HEK293 (cell line): ENCODE measurements at regions not wholly inside any gene's neighbourhood (a gene's known extent, or its start where the extent isn't known, plus 50 kb on each side); places are given as distances from the start of the nearest gene placed in this dataset.

Experiments
- CTCF ChIA-PET: fragments of 350-600 bp; formaldehyde crosslinking; extraction: SDS; loops from one replicate; lab custom pipeline; 2021; ENCODE audit warnings: antibody characterized with exemption; lab: Yijun Ruan, JAX
- POLR2A ChIA-PET: fragments of 300-600 bp; formaldehyde crosslinking; extraction: SDS; loops from one replicate; lab custom pipeline; 2020; ENCODE audit warnings: antibody characterized with exemption, inconsistent platforms; lab: Yijun Ruan, JAX
- H3K27ac ChIP-seq: fragments of 200-500 bp; sonication (Bioruptor generic); 2 replicates; pipeline ENCODE4 v1.5.1; 2014; ENCODE audit warnings: low read depth, low read length, control low read depth, inconsistent platforms; ENCODE audit errors: extremely low read depth
- H3K36me3 ChIP-seq, 2 experiments: fragments of 200-500 bp in 1 of 2; sonication (Bioruptor generic) in 1 of 2; 1 replicate in 1 of 2; 2 replicates in 1 of 2; pipeline ENCODE4 v1.5.1; 2014 to 2017; ENCODE audit warnings: inconsistent platforms in 2 of 2, low read length in 2 of 2; ENCODE audit not compliant: control insufficient read depth in 2 of 2, insufficient read depth in 1 of 2
- H3K4me1 ChIP-seq: fragments of 200-500 bp; sonication (Bioruptor generic); 2 replicates; pipeline ENCODE4 v1.5.1; 2014; ENCODE audit warnings: mild to moderate bottlenecking, low read length, inconsistent platforms; ENCODE audit not compliant: control insufficient read depth, insufficient read depth
- H3K4me3 ChIP-seq: 2 replicates; pipeline ENCODE4 v1.5.1; 2011; ENCODE audit warnings: low read depth, mild to moderate bottlenecking, control low read depth, low read length, moderate library complexity
- H3K9me3 ChIP-seq: fragments of 200-500 bp; sonication (Bioruptor generic); 2 replicates; pipeline ENCODE4 v1.5.1; 2014; ENCODE audit warnings: low read depth, low read length, inconsistent platforms; ENCODE audit not compliant: control insufficient read depth, insufficient read depth
- GLIS2 ChIP-seq: fragments of 450-650 bp; formaldehyde crosslinking; IDR thresholded peaks from 2 replicates; pipeline ENCODE4 v1.5.1; 2016; ENCODE audit warnings: missing biosample characterization, missing genetic modification characterization
- HOXA7 ChIP-seq: sonication (generic); formaldehyde crosslinking; IDR thresholded peaks from 2 replicates; pipeline ENCODE4 v1.8.1; 2022; ENCODE audit warnings: missing genetic modification reagents, borderline replicate concordance
- INSM2 ChIP-seq: fragments of 450-650 bp; formaldehyde crosslinking; IDR thresholded peaks from 2 replicates; pipeline ENCODE4 v1.5.1; 2016; ENCODE audit warnings: missing biosample characterization, missing genetic modification characterization
- TSHZ1 ChIP-seq: fragments of 450-650 bp; formaldehyde crosslinking; IDR thresholded peaks from 2 replicates; pipeline ENCODE4 v1.5.1; 2016; ENCODE audit warnings: missing biosample characterization, missing genetic modification characterization, borderline replicate concordance
- ZBTB17 ChIP-seq: fragments of 450-650 bp; formaldehyde crosslinking; IDR thresholded peaks from 2 replicates; pipeline ENCODE4 v1.5.1; 2016; ENCODE audit warnings: missing biosample characterization, missing genetic modification characterization
- ZFP3 ChIP-seq: fragments of 450-650 bp; formaldehyde crosslinking; IDR thresholded peaks from 2 replicates; pipeline ENCODE4 v1.5.1; 2016; ENCODE audit warnings: low read depth, missing biosample characterization, missing genetic modification characterization
- ZNF18 ChIP-seq: fragments of 450-650 bp; formaldehyde crosslinking; IDR thresholded peaks from 2 replicates; pipeline ENCODE4 v1.5.1; 2016; ENCODE audit warnings: missing biosample characterization, missing genetic modification characterization
- ZNF184 ChIP-seq: fragments of 450-650 bp; IDR thresholded peaks from 2 replicates; pipeline ENCODE4 v1.5.1; 2018; ENCODE audit warnings: missing biosample characterization, mild to moderate bottlenecking, missing genetic modification characterization
- ZNF214 ChIP-seq: fragments of 450-650 bp; formaldehyde crosslinking; IDR thresholded peaks from 2 replicates; pipeline ENCODE4 v1.5.1; 2017; ENCODE audit warnings: missing biosample characterization, mild to moderate bottlenecking, missing genetic modification characterization, borderline replicate concordance
- ZNF555 ChIP-seq: fragments of 450-650 bp; formaldehyde crosslinking; conservative IDR thresholded peaks from 2 replicates; pipeline ENCODE4 v1.5.1; 2017; ENCODE audit warnings: missing biosample characterization, mild to moderate bottlenecking, missing genetic modification characterization, inconsistent platforms
- ZNF558 ChIP-seq: fragments of 450-650 bp; formaldehyde crosslinking; IDR thresholded peaks from 2 replicates; pipeline ENCODE4 v1.5.1; 2016; ENCODE audit warnings: missing biosample characterization, missing genetic modification characterization
- ZNF561 ChIP-seq: fragments of 450-650 bp; IDR thresholded peaks from 2 replicates; pipeline ENCODE4 v1.5.1; 2018; ENCODE audit warnings: missing biosample characterization, missing genetic modification characterization, borderline replicate concordance
- ZNF580 ChIP-seq: fragments of 450-650 bp; formaldehyde crosslinking; IDR thresholded peaks from 2 replicates; pipeline ENCODE4 v1.5.1; 2016; ENCODE audit warnings: missing biosample characterization, missing genetic modification characterization
- ZNF600 ChIP-seq: fragments of 450-650 bp; formaldehyde crosslinking; IDR thresholded peaks from 2 replicates; pipeline ENCODE4 v1.5.1; 2016; ENCODE audit warnings: missing biosample characterization, missing genetic modification characterization
- ZNF624 ChIP-seq: fragments of 450-650 bp; formaldehyde crosslinking; IDR thresholded peaks from 2 replicates; pipeline ENCODE4 v1.5.1; 2017; ENCODE audit warnings: missing biosample characterization, missing genetic modification characterization
- ZNF639 ChIP-seq: fragments of 450-650 bp; formaldehyde crosslinking; IDR thresholded peaks from 2 replicates; pipeline ENCODE4 v1.5.1; 2016; ENCODE audit warnings: missing biosample characterization, missing genetic modification characterization
- ZNF76 ChIP-seq: fragments of 450-650 bp; formaldehyde crosslinking; IDR thresholded peaks from 2 replicates; pipeline ENCODE4; 2016; ENCODE audit warnings: low read depth, missing biosample characterization, missing genetic modification characterization, borderline replicate concordance
- ZNF785 ChIP-seq: fragments of 450-650 bp; formaldehyde crosslinking; IDR thresholded peaks from 2 replicates; pipeline ENCODE4 v1.5.1; 2016; ENCODE audit warnings: missing biosample characterization, missing genetic modification characterization

DNA sequence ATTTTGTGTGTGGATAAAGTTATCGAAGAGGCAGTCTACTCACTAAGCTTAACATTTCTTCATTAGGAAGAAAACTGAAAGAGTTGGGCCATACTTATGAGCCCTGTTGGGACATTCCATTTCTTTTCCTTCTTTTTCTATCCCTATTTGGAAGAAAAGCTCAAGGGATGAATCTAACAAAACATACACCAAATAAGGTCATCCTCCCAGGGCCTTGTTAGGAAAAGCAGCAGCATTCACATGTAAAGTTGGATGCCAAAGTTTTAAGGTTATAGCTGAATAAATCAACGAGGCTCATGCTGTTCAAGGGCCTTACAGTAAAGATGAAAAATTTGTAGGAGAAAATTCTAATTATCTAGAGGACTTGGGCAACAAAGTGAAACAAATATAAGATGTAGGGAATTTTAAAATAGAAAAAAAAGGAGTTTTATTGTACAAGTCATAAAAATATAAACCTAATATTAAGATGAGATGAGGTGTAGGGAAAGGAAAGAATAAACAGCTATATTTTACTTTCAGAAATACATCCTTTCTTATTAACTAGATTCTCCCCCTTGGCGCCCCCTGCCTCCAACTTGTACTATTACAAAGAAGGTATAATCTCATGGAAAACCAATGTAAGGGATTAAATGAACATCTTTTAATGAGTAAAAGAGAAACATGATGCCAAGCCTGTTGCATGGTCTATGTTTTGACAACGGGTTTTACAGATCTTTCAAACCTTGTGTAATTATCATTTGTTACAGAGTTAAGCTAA lies 160.4 kb downstream of the PCDH20 start:
- Histone ChIP-seq H3K9me3 (no peaks in the 10 kb centered on the region), H3K4me1 (no peaks in the 10 kb centered on the region), H3K36me3 (no peaks in the 10 kb centered on the region), H3K4me3 (no peak overlapping the region), H3K27ac (no peak overlapping the region)
- CTCF ChIA-PET, result interaction anchor here (0.6 to 0.9 kb wide), 5 partner anchors 21 to 641 kb away, joined by 3 to 4 read pairs (median 3); no protein-coding TSS in a partner anchor
- POLR2A ChIA-PET, result no interaction called here
- TF ChIP-seq ZNF624 (tag by site-specific recombination), result no peak
- no peak for TF ChIP-seq ZNF558
- no peak for TF ChIP-seq ZNF639
- no peak for TF ChIP-seq TSHZ1
- TF ChIP-seq ZNF600, result no peak

GRCh38 chr13:61253105-61253877 lies 162.4 kb downstream of the PCDH20 start:
- Histone ChIP-seq H3K27ac (no peak overlapping the region), H3K4me1 (no peaks in the 10 kb centered on the region), H3K36me3 (no peaks in the 10 kb centered on the region), H3K4me3 (no peak overlapping the region), H3K9me3 (no peaks in the 10 kb centered on the region)
- ChIA-PET CTCF (no interaction called here), POLR2A (no interaction called here)
- TF ChIP-seq ZNF214 (tag by site-specific recombination), result no peak
- TF ChIP-seq ZNF561 (tag by site-specific recombination), result no peak
- TF ChIP-seq GLIS2, result no peak
- no peak for TF ChIP-seq ZNF785 (tag by site-specific recombination)
- TF ChIP-seq ZFP3 (tag by site-specific recombination), result no peak
- no peak for TF ChIP-seq ZBTB17
- no peak for TF ChIP-seq ZNF18 (tag by site-specific recombination)
- TF ChIP-seq INSM2 (tag by site-specific recombination), result no peak
- TF ChIP-seq HOXA7, result no peak
- no peak for TF ChIP-seq ZNF580
- TF ChIP-seq ZNF555 (tag by site-specific recombination), result no peak
- no peak for TF ChIP-seq ZNF184 (tag by site-specific recombination)
- no peak for TF ChIP-seq ZNF76 (tag by site-specific recombination)
